GM19452 (cell line): ENCODE measurements at regions not wholly inside any gene's neighbourhood (a gene's known extent, or its start where the extent isn't known, plus 50 kb on each side); places are given as distances from the start of the nearest gene placed in this dataset.
A peak's percentile ranks its signal among the peaks of the same experiment; 100 is the strongest.

ENCODE experiments used
- ATAC-seq: cut with Tn5 transposase; IDR thresholded peaks from one replicate; pipeline ENCODE4 v1.9.1; 2021; ENCODE audit not compliant: unreplicated experiment

DNA sequence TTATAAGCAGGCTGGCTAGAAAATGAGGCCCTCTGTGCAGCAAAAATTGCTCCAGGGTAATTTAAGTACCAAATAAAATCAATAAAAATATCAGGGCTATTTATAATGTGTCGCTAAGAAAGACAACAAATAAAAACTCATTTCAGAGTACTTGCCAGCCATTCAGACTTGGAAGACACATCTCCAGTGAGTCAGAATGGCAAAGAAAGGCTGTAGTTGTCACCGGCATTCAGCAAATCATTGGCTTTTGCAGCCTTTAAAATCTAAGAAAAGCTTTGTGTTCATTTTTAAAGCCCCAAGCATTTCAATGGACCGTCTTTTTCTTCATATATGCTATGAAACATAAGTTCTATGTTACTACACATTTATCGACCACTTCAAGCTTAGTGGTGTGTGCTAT, 141.1 kb upstream of the HNMT start:
- no peak for ATAC-seq

DNA sequence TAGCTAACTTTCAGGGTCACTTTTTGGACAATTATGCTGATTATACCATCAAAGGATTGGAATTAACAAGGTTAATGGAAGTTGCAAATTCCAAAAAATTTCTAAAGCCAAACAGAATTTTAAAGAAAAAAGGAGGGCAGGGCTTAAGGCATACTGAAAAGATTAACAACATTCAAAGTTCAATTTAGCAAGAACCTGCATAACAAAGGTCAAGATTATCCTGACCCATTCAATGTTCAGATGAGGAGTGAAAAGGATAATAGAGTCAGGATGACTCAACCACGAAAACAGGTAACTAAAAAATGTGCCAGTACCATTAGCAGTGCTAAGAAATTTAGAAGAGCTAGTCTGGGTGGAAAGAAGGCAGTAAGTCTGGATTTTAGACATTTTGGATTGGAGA, 139.8 kb upstream of the HNMT start:
- ATAC-seq: no peak

- ATAC-seq: peak; percentile 93
These were observed 137.6 kb upstream of the HNMT start for GRCh38 chr2:137826373-137827372.

DNA sequence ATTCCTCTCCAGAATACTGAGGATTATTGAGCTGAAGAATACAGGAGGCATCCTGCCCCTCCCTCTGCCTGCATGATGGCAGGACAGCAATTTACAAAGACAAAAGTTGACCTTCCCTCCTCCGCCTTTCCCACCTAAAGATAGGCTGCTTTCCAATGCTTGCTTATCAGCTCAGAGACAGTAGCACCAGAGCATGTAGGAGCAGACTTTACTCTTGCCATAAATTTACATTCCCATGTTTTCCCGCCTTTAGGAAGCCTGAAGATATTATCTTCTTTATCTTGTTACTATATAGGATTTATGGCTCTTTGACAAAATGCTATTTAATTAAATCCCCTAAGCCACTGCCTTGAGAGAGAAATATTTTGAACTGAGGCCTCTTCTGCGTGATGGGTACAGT, 135.6 kb upstream of the HNMT start:
- no peak for ATAC-seq

GRCh38 chr2:137829251-137829650, 135.0 kb upstream of the HNMT start:
- no peak for ATAC-seq

GRCh38 chr2:137834760-137835379, 129.4 kb upstream of the HNMT start:
- ATAC-seq: no peak

- no peak for ATAC-seq
These were observed 127.6 kb upstream of the HNMT start for GRCh38 chr2:137836671-137837070.

DNA sequence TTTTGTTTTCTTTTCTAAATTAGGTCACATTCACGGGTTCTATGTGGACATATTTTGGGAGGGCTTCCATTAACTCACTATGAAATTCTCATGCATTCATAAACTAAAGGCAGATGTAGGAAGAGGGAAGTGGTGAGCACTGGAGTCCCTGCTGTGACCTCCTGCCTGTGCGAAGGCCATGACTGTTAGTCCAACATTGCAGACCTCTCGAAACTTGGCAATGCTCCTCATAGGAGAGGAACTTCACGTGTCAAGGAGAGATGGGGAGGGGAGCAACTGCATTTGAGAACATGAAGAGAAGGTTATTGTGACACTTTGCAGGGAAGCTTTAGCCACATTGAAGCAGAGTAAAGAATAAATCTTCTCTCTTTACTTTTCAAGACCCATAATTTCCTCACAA, 126.4 kb upstream of the HNMT start:
- ATAC-seq: no peak

DNA sequence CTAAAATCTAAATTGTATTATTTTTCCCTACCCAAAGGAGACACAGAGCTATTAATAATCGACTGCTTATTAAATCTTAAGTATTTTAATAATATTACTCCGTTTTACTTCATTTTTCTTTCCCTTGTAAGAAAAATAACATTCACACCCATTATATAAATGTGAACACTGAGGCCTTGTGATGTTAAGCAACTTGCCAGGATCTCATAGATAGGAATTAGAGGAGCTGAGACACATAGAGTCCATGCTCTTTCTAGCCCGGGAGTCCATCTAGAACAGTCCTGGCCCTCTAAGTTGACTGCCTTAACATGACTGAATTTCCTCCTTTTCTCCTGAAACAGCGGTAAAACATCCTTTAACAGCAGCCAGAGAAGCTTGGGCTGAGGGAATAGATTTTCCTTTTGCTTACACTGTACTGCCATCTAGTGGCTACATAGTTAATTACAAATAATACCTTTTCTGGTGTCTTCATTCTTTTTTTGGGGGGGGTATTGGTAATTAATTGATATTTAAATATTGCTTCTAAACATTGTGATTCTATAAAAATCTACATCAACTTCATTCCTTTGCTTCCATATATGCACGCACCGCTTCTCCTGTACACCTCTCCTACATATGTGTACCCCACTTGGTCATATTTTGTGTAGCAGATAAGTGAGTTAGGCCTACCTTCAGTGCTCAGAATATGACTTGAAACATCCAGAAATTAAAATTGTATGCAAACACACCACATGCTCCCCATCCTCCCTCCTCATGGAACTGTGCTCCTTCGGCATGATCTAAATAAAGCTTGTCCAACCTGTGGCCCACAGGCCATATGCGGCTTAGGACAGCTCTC, 125.8 kb upstream of the HNMT start:
- ATAC-seq: no peak

DNA sequence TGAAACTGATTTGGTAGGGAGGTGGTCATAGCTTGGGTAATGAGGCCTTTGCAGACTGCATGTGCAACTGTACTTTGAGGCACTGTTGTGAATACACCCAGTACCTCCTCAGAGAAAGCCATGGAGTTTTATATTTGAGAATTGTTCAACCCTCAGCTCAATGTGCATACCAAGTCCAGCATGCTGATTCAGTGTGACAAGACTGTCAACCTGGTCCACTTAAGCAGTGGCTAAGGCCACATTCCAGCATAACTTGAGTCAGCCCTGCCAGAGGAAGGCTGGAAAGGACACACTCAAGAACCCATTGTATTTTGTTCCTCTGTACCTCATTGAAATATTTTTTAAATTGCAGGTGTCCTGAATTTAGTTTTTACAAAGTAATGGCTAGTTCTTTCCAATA, 121.8 kb upstream of the HNMT start:
- no peak for ATAC-seq

DNA sequence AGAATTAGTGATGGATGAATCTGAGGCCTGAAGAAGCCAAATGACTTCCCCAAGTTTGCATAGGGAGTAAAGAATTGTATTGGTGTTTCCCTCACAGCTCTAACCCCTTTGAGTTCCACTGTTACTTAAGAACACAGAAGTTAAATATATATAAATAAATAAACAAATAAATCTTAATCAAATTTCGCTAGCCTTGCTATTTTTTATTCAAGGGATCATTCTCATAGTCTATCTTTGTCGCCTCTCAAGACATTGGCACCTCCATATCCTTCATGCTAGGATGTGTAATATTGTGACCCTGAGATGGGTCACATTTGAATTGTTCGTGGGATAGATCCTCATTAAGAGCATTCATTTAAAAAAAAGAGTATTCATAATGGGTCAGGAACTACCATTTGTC, 121.3 kb upstream of the HNMT start:
- ATAC-seq: no peak

GRCh38 chr2:137845422-137845821, 118.9 kb upstream of the HNMT start:
- ATAC-seq: no peak

GRCh38 chr2:137846993-137847392, 117.3 kb upstream of the HNMT start:
- no peak for ATAC-seq

DNA sequence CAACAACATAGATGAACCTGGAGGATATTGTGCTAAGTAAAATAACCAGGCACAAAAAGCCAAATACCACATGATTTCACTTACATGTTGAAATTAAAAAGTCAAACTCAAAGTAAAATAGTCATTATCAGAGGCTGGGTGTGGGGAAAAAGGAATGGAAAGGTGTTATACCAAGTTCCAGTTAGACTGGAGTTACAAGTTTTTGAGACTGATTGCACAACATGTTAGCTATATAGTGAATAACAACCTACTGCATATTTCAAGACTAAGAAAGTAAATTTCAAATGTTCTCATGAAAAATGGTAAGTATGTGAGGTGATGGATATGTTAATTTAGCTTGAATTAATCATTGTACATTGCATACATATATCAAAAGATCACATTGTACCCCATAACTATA, 116.8 kb upstream of the HNMT start:
- no peak for ATAC-seq

DNA sequence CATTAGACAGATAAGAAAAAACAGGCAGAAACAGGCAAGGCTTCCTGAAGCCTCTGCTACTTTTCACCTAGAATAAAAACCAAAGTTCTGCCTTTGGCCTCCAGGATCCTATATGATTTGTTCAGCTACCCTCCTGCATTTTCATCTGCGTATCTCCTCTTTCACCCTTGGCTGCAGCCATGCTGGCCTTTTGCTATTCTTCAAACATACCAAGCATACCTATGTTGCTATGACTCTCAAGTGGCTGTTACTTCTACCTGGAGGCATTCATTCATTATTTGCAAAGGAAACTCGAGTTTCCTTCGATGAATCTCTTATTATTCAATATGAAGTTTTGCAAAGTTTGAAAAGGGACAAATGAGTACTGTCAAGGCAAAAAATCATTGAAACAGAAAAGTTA, 106.4 kb upstream of the HNMT start:
- no peak for ATAC-seq

- ATAC-seq: no peak
These were observed 101.6 kb upstream of the HNMT start for GRCh38 chr2:137862651-137863050.

- peak; percentile 51 for ATAC-seq
These were observed 98.2 kb upstream of the HNMT start for GRCh38 chr2:137865954-137866540.

DNA sequence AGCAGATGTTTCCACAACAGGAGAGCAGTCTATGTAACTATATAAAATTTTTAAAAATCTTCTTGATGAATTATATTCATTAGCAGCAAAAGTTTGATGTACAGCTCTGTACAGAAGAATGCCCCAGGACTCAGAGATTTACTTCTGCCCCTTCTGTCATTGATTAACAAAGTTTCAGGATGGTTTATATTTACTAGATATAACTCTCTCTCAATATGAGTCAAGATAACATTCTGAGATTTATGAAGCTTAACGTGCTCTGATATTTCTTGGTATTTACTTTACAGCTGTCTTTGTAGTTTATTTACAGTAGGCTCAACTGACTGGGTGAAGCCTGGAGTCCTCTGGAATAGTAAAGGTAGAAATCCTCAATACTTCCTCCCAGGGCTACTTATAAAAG, 93.6 kb upstream of the HNMT start:
- peak; percentile 74 for ATAC-seq

GRCh38 chr2:137872577-137872976, 91.7 kb upstream of the HNMT start:
- ATAC-seq: peak; percentile 47

DNA sequence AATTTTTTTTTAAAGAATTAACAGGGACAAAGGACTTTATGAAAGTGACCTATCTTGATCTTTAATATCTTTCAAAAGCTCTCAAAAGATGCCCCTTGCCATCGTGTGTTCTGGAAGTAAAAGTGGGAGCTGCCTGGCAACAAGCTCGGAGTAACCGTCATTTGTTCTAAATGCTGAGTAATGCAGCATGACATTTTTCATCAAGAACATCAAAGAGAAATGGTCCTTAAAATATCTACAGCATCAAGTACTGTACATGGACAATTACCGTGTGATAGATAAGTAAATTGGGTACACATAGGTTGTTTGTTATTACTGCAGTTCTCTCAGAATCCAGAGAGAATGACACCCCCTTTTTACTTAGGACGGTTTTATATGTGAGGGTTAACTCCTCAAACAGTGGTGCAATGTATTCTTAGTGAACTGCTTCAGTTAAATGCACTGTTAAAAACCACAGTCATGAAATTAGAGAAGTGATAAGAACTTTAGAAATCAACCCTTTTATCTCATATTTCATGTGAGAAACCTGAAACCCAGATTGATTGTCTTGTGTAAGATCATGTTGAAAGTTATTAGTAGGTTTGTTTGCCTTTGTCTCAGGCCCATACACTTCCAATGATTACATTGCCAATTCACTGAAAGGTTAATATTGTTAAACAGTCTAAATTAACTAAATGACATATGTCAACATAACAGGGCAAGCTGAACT, 90.6 kb upstream of the HNMT start:
- no peak for ATAC-seq

GRCh38 chr2:137879121-137879520, 85.2 kb upstream of the HNMT start:
- no peak for ATAC-seq
